ENCODE measurements at regions not wholly inside any gene's neighbourhood (a gene's known extent, or its start where the extent isn't known, plus 50 kb on each side); places are given as distances from the start of the nearest gene placed in this dataset.
A peak's percentile ranks its signal among the peaks of the same experiment; 100 is the strongest.
"Not testable (repeated sequence)": the region's sequence is repeated elsewhere in the genome, so short reads cannot be mapped to it uniquely, and the experiment has no call there.

DNA sequence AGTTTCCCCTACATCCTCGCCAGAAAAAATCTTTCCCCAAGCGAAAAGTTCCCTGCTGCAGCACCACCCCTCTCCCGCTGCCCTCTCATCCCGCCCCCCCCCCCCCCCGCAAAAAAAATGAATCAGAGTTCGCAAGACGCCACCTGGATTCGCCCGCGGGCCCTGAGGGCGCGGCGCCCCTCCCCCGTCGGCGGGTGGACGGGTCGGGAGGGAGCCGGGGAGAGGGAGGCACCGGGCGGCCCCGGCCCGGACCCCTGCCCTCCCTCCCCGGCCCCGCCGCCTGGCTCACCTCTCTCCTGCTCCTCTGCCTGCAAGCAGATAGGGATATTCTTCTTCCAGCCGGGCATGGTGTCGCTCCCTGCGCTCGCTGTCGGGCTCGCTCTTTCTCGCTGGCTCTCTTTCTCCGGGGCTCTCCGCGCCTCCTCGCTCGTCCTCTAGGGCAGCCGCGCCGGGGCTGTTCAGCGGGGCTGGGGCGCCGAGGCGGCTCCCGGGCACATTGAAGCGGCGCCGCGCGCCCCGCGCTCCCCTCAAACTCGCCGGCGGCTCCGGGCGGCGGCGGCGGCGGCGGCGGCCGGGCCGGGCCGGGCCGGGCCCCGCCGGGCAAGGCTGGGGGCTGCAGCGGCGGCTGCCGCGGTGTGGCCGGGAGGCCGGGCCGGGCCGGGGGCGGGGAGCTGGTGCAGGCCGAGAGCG lies 200.3 kb upstream of the CAND1 start:
- TF ChIP-seq, protein P1, sequence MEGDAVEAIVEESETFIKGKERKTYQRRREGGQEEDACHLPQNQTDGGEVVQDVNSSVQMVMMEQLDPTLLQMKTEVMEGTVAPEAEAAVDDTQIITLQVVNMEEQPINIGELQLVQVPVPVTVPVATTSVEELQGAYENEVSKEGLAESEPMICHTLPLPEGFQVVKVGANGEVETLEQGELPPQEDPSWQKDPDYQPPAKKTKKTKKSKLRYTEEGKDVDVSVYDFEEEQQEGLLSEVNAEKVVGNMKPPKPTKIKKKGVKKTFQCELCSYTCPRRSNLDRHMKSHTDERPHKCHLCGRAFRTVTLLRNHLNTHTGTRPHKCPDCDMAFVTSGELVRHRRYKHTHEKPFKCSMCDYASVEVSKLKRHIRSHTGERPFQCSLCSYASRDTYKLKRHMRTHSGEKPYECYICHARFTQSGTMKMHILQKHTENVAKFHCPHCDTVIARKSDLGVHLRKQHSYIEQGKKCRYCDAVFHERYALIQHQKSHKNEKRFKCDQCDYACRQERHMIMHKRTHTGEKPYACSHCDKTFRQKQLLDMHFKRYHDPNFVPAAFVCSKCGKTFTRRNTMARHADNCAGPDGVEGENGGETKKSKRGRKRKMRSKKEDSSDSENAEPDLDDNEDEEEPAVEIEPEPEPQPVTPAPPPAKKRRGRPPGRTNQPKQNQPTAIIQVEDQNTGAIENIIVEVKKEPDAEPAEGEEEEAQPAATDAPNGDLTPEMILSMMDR (conservative IDR thresholded peaks at IDR 0.05), result no peak
- peak overlapping the region; percentile 85 for H3K27ac ChIP-seq

DNA sequence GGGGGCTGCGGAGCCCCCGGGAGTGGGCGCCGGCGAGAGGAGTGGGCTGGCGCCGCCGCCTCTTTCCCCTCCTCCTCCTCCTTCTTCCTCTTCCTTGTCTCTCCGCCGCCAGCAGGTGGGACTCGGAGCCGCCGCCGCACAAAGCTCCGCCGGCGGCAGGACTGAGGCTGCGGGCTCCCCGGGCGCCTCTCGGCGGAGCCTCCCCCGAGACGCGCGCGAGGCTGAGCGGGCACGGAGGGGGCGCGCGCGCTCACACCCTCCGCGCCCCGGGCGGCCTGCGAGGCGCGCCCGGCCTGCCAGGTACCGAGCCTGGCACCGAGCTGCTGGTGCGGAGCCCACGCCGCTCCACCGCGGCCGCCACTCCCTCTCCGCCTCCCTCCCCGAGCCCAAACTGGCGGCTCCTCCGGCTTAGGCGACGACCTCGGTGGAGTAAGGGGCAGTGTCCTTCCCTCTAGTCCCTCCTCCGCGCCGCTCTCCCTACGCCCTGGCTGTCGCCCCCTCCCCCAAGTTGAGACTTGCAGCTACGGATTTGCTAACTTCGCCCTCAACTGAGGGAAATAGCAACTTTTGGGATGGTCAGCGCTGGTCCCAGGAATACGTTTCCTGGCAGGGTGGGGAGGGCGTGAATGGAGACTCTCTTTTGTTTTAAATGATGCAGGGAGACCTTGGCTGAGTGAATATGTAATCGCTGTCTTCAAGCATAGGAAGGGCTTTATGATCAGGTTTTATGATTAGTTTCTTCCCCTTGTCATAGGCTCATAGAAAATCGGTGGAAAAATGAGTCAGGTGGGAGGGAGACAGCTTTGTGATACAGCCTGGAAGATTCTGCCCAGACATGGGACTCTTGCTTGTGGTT lies 199.5 kb upstream of the CAND1 start:
- TF ChIP-seq, protein P1 (conservative IDR thresholded peaks at IDR 0.05), result peak; percentile 52
- H3K27ac ChIP-seq, result peak overlapping the region; percentile 85

DNA sequence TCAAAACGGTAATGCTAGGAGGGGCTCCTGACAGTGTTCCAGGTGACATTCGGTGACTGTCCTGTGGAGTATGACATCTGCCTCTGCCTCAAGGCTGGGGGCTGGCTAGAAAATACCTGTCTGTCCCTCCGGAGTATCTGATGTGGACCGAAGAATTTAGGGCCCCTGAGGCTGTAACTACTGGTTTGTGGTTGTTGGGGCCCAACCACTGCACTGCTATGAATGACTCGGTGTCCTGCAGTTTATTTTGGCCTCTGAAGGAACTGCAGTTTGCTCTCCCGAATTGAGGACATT lies 198.9 kb upstream of the CAND1 start:
- TF ChIP-seq, protein P1 (conservative IDR thresholded peaks at IDR 0.05), result no peak
- peak overlapping the region; percentile 85 for H3K27ac ChIP-seq

DNA sequence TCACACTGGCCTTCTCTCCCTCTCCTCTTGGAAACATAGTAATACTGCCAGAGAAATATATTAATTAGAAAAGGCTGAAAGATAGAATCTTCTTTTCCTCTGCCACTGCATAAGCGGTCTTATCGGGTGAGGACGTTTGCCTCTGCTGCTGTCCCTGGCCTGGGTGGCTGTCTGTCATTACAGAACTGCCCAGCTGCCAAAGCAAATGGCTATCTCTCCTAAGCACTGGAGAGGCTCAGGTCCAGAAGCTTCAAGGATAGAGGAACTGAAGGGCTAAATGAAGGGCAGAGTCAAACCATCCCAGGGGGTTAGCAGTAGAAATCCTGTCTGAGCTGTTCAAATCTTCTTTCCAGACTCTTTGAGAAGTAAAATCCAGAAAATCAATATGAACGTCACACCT lies 198.6 kb upstream of the CAND1 start:
- TF ChIP-seq, protein P1 (conservative IDR thresholded peaks at IDR 0.05), result no peak
- H3K27ac ChIP-seq, result no peak overlapping the region

DNA sequence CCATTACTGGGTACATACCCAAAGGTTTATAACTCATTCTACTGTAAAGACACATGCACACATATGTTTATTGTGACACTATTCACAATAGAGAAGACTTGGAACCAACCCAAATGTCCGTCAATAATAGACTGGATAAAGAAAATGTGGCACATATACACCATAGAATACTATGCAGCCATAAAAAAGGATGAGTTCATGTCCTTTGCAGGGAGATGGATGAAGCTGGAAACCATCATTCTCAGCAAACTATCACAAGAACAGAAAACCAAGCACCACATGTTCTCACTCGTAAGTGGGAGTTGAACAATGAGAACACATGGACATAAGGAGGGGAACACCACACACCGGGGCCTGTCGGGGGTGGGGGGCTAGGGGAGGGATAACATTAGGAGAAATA lies 196.9 kb upstream of the CAND1 start:
- not testable (repeated sequence) for H3K27ac ChIP-seq

DNA sequence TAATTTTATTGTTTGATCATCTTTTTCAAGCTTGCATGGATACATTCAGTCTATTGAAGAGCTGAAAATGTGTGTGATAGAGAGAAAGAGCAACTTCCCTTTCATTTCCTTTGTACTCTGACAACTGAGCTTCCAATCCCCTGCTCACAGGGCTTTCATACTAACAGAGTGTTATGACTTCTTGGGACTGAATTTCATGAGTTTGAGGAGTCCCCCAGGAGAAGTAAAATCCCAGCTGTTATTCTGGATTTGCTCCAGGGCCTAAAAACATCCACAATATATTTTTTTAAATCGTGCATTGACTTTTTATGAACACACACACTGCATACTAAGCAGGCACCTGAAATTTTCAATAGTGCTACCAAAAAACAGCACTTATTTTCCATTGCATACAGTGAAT lies 195.8 kb upstream of the CAND1 start:
- TF ChIP-seq, protein P1 (conservative IDR thresholded peaks at IDR 0.05), result no peak
- H3K27ac ChIP-seq, result no peak overlapping the region

DNA sequence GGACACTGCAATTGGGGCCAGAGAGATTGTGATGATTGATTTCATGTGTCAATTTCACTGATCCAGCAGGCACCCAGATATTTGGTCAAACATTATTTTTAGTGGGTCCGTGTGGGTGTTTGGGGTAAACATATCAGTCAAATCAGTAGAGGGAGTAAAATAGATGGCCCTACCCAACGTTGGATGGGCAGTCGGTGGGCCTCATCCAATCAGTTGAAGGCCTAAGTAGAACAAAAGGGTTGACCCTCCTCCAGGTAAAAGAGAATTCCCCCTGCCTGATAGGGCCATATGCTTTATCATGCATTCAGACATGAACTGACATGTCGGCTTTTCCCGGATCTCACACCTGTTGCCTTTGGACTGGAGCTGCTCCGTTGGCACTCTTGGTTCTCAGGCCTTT lies 195.1 kb upstream of the CAND1 start:
- TF ChIP-seq, protein P1 (conservative IDR thresholded peaks at IDR 0.05), result no peak
- no peak overlapping the region for H3K27ac ChIP-seq

DNA sequence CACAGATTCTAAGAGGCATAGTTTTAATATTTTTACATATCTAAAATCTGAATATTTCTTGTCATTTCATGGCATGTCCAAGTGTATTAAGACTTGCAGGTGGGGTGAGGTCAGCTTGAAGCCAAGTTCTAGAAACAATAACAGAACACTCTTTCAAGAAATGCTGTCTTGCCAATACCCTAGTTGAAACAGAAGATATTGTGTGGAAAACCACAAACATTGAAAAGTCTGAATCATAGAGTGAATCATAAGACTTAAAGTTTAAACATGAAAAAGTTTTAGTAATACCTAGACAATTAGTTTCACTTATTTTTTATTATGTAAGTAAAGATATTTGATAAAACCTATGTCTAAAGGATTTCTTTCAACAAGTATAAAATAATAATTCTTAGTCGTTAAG lies 191.5 kb upstream of the CAND1 start:
- TF ChIP-seq, protein P1 (conservative IDR thresholded peaks at IDR 0.05), result no peak
- H3K27ac ChIP-seq, result no peak overlapping the region

Data from VCaP (cell line).